NB4 (cell line): ENCODE measurements at regions not wholly inside any gene's neighbourhood (a gene's known extent, or its start where the extent isn't known, plus 50 kb on each side); places are given as distances from the start of the nearest gene placed in this dataset.

Source experiments
- MYC ChIP-seq: IDR thresholded peaks from 2 replicates; pipeline ENCODE4 v1.6.1; 2011; ENCODE audit warnings: low read depth, low read length
- POLR2A ChIP-seq: IDR thresholded peaks from 2 replicates; pipeline ENCODE4 v1.6.1; 2011; ENCODE audit warnings: mild to moderate bottlenecking; ENCODE audit not compliant: insufficient read length; ENCODE audit errors: extremely low read depth
- TF ChIP-seq, protein P1 (sequence below): IDR thresholded peaks from one replicate; pipeline ENCODE4 v1.5.1; 2012; ENCODE audit warnings: low read depth, low read length

DNA sequence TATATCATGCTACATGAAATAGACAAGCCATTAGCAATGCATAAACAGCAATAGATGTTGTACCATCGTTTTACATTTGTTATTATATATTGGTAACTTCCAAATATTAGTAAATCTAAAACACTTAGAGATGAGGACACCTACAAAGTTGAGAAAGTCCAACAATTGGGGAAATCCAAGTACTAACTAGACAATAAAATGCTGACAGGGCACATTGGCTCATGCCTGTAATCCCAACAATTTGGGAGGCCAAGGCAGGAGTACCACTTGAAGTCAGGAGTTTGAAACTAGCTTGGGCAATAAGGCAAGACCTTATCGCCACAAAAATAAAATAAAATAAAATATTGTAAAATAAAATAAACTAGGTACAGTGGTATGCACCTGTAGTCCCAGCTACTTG lies 1023.1 kb downstream of the SUCLG1 start:
- TF ChIP-seq, protein P1, sequence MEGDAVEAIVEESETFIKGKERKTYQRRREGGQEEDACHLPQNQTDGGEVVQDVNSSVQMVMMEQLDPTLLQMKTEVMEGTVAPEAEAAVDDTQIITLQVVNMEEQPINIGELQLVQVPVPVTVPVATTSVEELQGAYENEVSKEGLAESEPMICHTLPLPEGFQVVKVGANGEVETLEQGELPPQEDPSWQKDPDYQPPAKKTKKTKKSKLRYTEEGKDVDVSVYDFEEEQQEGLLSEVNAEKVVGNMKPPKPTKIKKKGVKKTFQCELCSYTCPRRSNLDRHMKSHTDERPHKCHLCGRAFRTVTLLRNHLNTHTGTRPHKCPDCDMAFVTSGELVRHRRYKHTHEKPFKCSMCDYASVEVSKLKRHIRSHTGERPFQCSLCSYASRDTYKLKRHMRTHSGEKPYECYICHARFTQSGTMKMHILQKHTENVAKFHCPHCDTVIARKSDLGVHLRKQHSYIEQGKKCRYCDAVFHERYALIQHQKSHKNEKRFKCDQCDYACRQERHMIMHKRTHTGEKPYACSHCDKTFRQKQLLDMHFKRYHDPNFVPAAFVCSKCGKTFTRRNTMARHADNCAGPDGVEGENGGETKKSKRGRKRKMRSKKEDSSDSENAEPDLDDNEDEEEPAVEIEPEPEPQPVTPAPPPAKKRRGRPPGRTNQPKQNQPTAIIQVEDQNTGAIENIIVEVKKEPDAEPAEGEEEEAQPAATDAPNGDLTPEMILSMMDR: no peak
- TF ChIP-seq POLR2A (no peak), MYC (no peak)
